Left ventricle myocardium superior (tissue), 1 donor: ENCODE measurements at regions not wholly inside any gene's neighbourhood (a gene's known extent, or its start where the extent isn't known, plus 50 kb on each side); places are given as distances from the start of the nearest gene placed in this dataset.
A peak's percentile ranks its signal among the peaks of the same experiment; 100 is the strongest.

Source experiments
- ATAC-seq: fragments of 200-7000 bp; cut with Tn5 transposase; one replicate; pipeline ENCODE4 v1.9.1; 2020; ENCODE audit warnings: mild to moderate bottlenecking, moderate library complexity
- DNase-seq: peaks from one replicate; pipeline ENCODE4 v3.0.0-alpha.2; 2020
- intact Hi-C: fragments of 100-400 bp; cut with micrococcal nuclease; formaldehyde crosslinking; loops from one replicate; pipeline ENCODE4 v1.11.0; 2022
- donor health status: DM: no; HTN: yes; CAD: no; lungs with severe emphysema.

DNA sequence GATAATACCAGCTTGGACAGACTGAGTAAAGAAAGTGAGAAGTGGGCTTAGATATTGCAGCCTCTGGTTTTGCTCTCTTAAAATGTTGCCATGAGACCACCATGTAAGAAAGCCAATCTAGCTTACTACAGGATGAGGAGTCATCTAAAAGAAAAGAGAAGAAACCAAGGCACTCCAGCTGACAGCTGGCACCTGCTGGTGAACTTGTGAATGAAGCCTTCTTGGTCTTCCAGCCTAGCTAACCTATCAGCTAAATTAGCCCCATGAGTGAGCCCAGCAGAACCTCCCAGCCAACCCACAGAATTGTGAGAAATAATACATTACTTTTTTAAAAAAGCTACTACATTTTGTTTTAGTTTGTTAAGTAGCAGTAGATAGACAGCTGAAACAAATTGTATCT, 154.5 kb upstream of the QRFPR start:
- ATAC-seq (no peak), DNase-seq (no peak)
- intact Hi-C loops: no loop called here

DNA sequence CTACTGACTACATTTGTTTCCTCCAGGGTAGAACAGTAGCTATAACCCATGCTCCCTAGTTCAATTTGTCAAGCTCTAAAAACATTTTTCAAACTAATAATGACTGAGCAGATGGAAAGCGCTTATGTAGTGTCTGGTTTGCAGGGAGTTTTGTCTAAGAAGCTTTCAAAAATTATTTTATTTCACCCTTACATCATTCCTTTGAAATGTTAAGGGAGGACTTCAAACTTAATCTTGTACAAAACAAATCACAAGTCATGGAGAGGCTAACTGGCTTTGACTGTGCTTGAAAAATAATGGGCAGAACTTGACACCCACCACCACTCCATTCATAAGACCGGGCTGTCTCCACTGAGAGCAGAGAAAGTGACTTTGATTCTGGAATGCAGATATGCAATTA, 153.4 kb upstream of the QRFPR start:
- peak; percentile 17 for ATAC-seq

DNA sequence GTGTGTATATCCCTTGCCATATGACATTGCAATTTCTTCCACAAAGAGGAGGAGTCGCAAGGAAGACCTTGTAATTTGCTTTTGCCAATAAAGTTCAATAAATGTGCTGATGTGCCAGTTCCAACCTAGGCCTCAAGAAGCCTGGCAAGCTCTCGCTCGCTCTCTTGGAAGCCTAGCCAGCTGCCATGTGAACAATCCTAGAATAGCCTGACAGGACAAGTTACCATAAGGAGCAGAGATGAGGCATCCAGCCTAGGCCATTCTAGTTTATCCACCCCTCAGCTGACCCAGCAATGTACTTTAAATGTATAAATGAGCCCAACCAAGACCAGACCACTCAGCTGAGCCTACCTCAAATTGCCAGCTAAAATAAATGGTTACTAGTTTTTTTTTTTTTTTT, 145.7 kb upstream of the QRFPR start:
- ATAC-seq (peak; percentile 74), DNase-seq (no peak)
- intact Hi-C loops: no loop called here

More for the DNA sequence above, 153.4 kb upstream of the QRFPR start:
- no peak for DNase-seq
- intact Hi-C loops: no loop called here

DNA sequence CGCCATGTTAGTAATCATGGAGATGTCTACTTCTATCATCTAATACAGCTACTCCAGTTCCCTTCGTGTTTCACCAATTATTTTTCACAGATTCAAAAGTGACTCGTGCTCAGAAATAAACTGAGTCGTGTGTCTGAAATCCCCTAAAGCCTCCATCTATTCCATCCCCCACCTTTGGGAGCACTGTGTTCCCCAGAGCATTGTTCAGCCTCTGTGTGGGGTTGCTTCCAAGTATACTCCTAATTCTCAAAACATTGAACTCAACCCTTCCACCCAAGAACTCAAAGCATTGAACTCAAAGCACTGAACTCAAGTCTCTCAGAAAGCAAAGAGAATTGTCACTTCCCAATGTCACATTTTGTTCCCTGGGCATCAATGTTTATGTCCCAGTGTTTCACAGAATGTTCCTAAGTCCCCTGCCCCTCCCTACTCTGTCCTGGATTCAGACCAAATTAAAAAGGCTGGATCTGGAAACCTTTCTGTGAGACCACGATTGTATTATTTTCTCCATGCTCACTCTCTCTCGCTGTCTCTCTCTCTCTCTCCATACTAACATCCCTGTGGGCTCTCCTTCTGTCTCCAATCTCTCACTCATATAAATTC, 138.5 kb upstream of the QRFPR start:
- DNase-seq (no peak), ATAC-seq (peak; percentile 62)
- intact Hi-C loops: no loop called here

DNA sequence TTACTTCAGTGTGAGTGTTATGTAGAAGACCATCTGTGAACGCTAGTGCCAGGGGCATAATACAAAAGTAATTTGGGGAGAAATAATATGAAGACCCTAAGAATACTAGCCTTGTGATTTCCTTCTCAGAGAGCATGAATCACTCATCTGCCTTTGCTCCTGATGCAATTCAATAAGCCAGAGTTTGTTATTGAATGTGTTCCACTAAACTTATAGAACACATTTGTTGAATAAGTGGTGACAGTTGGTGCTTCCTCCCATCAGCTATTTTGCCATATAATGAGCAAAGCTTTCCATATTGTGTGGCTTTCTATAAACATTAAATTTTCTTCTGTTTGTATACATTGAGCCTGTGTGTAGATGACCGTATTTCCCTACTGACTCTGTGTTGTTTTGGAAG, 136.4 kb upstream of the QRFPR start:
- ATAC-seq (no peak), DNase-seq (no peak)
- intact Hi-C loops: no loop called here

DNA sequence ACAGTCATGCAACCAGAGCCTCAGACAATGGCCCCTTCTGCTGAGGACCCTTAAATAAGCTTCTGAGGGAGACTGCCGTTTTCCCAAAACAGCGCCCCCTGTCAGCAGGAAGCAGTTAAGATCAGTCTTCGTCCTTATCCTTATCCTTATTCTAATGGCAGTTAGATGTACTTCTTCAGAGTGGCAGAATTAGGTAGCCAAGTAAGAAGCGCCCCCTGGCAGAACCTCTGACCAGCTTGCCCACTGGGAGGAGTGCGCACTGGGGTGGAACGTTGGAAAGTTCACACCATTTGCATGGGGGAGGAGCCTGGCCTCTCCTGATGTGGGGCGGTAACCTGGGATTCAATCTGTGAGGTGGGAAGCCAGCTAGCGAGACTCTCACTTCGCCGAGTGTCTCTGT, 133.6 kb upstream of the QRFPR start:
- DNase-seq (no peak), ATAC-seq (no peak)
- intact Hi-C loops: no loop called here

DNA sequence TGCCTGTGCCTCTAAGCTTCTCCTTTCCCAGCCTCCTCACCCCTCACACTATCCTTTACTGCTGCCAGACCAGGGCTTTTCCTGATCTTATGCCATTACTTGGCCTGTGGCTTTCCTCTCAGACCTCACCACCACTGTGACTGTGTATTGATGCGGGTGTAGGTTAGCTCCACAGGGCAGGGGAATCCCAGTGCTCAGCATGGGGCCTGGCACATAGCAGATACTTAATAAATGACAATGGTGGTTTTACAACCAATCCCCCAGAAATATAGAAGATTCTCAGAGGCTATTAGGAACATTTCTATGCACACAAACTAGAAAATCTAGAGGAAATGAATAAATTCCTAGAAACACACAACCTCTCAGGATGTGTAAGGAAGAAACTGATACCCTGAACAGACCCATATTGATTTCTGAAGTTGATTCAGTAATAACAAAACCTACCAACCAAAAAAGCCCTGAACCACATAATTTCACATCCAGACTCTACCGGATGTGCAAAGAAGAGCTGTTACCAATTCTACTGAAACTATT, 129.6 kb upstream of the QRFPR start:
- ATAC-seq (no peak), DNase-seq (no peak)
- intact Hi-C loops: no loop called here

DNA sequence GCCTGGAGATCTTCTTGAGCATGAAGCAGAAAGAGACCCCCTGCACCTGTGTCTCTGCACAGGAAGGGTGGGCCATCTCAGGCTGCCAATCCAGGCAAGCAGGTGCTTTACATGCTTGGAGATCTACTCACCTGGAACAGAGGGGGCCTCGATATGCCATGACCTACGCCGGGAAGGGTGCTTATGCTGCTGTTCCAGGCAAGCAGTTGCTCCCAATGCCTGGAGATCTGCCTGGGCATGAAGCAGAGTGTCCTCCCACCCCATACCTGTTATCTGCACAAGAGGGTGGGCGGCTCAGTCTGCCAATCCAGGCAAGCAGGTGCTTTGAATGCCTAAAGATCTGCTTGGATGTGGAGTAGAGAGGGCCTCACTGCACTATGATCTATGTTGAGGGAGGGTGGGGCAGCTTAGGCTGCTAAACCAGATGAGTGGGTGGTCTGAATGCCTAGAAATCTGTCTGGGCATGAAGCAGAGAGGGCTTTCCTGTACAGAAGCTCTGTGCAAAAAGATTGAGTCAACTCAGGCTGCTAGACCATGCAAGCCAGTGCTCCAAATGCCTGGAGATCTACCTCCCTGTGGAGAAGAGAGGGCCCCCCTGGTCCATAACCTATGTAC, 104.5 kb upstream of the QRFPR start:
- intact Hi-C loops: no loop called here
- DNase-seq (no peak), ATAC-seq (no peak)

DNA sequence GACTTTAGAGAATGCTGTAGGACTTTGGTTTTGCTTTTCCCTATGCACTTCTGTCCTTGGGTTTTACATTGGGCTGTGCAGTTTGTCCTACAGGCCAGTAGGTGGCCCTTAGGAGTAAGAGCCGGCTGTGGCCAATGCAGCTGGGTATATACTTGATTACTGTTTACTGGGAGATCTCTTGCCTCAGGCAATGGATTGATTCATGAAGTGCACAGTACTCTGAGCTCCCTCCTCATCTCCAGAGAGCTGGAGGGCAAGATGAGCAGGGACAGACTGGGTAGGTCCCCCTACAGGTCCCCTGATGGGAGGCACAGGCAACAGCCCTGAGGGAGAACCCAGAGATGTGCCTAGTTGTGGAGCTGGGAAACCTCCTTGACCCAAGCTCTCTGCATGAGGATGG, 103.8 kb upstream of the QRFPR start:
- ATAC-seq (peak; percentile 79), DNase-seq (peak; percentile 34)
- intact Hi-C loops: no loop called here

DNA sequence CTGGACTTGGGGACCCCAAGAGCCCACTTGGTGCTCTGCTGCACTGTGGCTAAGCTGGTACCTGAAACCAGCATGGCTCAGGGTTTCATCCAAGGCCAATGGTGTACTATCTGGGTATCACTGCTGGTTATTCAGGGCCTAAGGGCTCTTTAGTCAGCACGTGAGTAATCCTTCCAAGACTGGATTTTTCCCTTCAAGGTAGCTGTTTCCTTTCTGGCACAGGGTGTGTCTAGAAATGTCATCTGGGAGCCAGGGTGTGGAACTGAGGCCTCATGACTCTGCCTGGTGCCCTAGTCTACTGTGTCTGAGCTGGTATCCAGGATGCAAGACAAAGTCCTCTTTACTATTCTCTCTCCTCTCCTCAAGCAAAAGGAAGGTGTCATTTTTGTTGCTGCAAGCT, 99.0 kb upstream of the QRFPR start:
- no peak for DNase-seq
- intact Hi-C loops: no loop called here
- no peak for ATAC-seq

DNA sequence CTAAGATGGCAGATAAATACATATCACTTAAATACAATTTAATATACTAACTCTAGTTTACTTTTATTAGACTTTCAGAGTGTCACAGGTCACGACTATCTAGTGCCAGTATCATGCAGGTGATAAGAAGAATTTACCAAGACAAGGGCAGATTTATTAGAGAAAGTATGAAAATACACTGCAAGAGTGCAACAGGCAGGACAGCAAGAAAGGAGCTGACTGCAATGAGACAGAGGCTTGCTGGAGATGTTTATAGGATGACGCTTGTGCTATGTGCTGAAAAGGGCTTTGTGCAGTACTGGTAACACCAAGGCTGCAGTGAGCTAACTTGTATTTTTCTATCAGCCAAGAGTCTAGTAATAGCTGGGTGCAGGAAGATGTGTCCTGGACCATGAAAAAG, 96.7 kb upstream of the QRFPR start:
- ATAC-seq: no peak
- intact Hi-C loops: no loop called here

DNA sequence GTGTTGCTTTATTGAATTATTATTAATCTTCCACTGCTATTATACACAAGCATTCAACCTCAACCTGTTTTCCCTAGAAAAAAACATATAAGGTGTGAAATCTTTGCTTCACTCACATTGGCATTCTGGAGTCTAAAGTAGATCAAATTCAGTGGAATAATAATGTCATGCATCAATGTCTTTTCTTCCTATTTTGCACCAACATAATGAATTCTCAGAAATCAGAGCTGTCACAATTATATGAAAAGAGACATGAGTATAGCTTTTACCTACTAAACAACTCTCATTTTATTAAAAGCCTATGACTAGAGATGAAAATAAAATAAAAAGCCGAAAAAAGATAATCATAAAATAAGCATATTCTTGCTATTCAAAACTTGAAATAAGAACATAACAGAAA, 96.3 kb upstream of the QRFPR start:
- intact Hi-C loops: no loop called here
- DNase-seq: no peak
- no peak for ATAC-seq

More for the DNA sequence above, 96.7 kb upstream of the QRFPR start:
- no peak for DNase-seq

DNA sequence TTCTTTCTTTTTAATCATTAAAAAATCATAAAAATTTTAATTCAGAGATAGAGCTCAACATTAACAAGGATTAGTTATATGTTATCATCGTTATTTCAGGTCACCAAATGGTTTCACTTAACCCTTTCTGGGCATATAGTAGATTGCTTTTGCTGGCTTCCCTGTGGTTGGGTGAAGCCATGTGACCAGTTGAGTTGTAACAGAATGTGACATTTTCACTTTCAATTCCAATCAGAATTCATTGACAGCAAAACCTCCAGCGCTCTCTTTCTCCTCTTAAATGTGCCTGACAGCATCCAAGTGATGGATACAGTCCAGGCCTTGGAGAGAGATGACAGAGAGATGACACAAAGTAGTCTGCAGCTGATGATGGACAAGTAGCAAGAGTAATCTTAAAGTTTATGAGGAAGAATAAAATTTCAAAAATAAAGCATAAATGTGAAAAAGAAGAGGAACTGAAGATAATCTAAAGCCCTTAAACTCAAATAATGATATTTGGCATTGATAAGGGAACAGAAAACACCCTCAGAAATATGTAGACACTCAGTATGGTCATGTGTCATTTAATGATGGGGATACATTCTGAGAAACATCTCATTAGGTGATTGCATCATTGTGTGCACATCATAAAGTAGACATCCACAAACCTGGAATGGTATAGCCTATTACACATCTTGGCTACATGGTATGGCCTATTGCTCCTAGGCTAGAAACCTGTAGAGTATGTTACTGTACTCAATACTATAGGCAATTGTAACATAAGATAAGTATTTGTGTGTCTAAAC, 92.3 kb upstream of the QRFPR start:
- ATAC-seq (no peak), DNase-seq (no peak)
- intact Hi-C loops: no loop called here

DNA sequence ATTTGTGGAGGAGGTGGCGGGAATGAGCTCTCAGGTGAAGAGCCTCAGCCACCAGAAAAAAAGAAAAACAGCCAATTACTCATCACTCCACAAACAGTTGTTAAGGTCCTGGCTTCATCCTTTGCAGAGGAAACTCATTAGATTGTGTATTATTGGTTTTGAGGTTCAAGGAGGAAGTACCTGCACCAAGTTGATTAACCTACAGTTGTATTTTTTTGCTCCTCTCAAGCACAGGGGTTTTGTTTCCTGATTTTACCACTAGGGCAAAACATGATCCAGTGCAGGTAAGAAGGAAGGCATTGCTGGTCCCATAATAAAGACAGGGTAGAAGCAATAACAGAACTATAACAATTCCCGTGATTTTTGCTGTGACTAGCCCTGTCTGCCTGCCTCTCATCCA, 84.0 kb upstream of the QRFPR start:
- intact Hi-C loops: loop anchor here (10.0 kb wide), 1 partner anchor 190 kb away; no protein-coding TSS in a partner anchor
- DNase-seq: no peak
- no peak for ATAC-seq

DNA sequence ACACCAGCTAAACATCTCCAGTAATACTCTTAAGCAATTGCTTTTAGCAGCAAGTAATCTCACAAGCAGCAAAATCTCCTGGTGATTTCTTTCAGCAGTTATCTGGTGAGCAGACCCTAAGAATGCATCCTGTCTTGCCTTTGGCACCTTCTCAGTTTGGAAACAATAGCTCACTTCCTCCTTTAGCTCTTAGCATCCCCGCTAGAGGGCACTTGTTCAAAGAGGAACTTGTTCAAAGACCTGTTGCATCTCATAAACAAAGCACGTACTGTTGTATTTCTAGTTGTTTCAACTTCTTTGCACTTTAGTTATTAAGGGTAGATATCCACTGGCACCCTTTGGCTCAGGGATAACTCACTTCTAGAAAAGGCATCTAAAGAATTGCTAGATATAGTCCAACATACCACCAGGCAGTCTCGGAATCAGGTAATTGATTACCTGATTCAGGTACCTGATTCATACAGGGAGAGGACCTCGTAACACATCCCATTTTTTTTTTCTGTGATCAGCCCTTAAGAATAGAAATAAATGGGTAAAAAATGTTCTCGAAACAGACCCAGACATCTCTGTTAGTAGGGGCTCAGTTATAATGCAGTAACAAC, 81.9 kb upstream of the QRFPR start:
- no peak for DNase-seq
- intact Hi-C loops: loop anchor here (10.0 kb wide), 1 partner anchor 192 kb away; no protein-coding TSS in a partner anchor
- ATAC-seq: peak; percentile 76

DNA sequence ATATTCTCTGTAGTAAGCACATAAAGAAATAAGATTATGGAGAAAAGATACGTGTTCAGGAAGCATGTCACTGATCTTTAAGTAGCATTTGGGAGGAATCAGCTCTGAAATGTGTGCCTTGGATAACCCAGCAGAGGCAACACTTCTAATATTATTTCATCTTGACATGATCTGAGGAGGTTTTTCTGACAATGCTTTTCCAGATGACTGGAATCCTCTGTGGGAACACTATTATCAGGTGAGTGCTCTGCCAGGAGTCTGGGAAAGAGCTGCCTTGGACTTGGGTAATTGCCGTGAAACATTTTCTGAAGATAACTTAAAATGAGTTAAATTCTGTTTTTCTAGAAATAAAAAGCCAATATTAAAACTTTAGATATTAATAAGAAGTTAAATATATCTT, 78.2 kb upstream of the QRFPR start:
- intact Hi-C loops: no loop called here
- ATAC-seq (no peak), DNase-seq (no peak)

DNA sequence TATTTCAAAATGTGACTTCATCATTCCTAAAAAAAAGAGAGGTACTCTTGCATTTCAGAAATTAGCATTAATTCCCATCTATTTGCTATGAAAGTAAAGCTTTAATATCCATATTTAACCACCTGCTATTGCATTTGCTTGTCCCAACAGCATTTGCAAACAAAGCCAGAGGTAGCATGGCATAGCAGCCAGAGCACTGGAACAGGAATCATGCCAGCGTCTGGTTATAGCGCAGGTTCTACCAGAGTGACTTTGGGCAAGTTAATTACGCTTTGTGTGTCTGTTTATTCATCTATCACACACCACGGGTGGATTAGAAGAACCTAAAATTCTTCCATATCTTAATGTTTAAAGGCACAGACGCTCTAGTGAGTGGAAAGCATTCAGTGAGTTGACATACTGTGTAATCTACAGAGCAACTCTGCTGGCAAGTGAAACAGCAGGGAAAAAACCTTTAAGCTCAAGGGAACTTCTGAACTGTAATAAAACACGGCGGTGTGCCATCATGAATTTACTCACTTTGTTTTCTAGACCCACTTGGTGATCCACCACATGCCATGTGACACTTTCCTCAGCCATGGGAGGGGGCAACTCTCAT, 76.6 kb upstream of the QRFPR start:
- no peak for DNase-seq
- ATAC-seq: no peak
- intact Hi-C loops: no loop called here

DNA sequence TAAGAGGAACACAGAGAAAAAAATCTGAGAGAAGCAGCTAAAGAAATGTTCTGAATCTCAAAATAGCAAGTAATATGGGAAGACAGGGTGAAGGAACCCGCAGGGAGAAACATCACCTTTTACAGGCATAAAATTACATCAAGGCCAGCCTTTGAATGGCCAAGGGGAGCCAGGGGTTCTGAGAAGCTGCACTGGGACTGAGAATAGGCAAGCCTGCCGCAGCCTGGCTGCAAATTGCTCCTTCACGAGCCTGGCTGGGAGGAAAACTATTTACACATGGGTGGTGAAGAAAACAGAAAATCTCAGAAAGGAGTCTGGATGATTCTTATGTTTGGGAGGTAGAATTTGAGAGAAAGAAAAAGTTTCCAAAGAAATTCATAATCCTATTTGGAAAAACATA, 74.5 kb upstream of the QRFPR start:
- ATAC-seq (no peak), DNase-seq (no peak)
- intact Hi-C loops: no loop called here

DNA sequence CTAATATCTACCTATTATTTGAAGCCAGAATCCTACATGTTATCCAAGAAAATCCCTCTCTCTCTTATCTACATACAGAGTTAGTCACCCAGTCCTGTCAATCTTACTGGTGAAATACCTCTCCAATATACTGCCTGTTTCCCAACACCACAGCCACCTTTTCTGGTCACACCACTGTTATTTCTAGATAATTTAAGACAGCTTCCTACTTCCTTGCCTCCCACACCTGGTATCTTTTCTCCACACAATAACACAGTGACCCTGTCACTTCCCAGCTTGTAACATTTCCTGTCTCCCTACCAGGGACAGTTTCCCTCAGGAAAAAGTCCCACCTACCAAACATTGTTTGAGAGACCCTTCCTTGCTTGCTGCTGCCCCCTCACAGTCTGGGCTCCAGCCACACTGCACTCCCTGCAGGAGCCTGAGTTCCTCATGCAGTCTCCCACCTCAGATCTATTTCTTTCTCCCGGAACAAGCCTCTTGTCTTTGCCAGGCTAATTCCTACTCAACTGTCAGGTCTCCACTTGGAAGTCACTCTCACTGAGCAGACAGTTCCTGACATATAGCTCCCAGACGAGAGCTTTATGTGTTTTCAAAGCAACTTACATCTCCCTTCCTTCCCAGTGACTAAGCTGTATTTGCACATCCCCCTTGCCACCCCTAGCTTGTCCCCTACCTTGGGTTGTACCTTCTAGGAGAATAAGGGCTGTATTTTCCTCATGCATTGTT, 73.6 kb upstream of the QRFPR start:
- no peak for ATAC-seq

More for the DNA sequence above, 73.6 kb upstream of the QRFPR start:
- intact Hi-C loops: no loop called here
- no peak for DNase-seq
